ENCODE measurements at regions not wholly inside any gene's neighbourhood (a gene's known extent, or its start where the extent isn't known, plus 50 kb on each side); places are given as distances from the start of the nearest gene placed in this dataset.
"Not testable (repeated sequence)": the region's sequence is repeated elsewhere in the genome, so short reads cannot be mapped to it uniquely, and the experiment has no call there.

DNA sequence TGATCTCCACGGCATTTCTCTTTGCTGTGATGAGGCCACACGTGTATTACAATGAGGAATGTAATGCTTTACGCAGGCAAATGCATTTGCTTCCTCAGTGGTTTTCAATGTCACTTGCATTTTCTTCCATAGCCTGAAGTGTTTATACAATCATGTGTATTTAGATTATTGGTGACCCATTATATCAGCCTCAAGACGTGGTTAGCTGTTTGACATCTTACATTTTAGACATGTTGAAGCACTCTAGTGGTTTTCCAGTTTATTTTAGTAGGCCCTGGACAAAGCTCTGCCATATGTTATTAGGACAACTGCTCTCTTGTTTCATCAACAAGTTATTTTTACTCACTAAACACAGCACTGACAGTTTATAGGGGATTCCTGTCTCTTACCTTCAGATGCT, 200.4 kb downstream of the UTRN start:
- no peak overlapping the region for H3K4me3 ChIP-seq (ENCODE audit: low read depth, low read length)
- DNase-seq (ENCODE audit: low read depth): no peak
- TF ChIP-seq, protein P1, sequence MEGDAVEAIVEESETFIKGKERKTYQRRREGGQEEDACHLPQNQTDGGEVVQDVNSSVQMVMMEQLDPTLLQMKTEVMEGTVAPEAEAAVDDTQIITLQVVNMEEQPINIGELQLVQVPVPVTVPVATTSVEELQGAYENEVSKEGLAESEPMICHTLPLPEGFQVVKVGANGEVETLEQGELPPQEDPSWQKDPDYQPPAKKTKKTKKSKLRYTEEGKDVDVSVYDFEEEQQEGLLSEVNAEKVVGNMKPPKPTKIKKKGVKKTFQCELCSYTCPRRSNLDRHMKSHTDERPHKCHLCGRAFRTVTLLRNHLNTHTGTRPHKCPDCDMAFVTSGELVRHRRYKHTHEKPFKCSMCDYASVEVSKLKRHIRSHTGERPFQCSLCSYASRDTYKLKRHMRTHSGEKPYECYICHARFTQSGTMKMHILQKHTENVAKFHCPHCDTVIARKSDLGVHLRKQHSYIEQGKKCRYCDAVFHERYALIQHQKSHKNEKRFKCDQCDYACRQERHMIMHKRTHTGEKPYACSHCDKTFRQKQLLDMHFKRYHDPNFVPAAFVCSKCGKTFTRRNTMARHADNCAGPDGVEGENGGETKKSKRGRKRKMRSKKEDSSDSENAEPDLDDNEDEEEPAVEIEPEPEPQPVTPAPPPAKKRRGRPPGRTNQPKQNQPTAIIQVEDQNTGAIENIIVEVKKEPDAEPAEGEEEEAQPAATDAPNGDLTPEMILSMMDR (IDR thresholded peaks at IDR 0.05; ENCODE audit: insufficient read depth, low read length): no peak

DNA sequence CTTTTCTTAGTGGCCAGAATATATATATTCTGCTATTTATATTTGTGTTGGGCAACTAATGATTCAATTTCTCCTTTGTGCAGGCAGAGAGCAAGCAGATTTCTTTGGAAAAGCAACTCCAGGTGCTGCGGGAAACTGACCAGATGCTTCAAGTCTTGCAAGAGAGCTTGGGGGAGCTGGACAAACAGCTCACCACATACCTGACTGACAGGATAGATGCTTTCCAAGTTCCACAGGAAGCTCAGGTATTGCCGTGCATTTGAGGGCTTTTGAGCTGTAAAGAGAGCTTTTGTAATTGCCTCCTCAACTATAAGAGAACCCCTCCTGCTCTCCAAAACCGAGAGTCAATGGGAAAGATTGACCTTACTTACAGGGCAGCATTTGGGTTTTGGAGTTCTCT, 203.5 kb downstream of the UTRN start:
- no peak overlapping the region for H3K4me3 ChIP-seq (ENCODE audit: low read depth, low read length)
- TF ChIP-seq, protein P1 (IDR thresholded peaks at IDR 0.05; ENCODE audit: insufficient read depth, low read length): no peak
- DNase-seq (ENCODE audit: low read depth): no peak

DNA sequence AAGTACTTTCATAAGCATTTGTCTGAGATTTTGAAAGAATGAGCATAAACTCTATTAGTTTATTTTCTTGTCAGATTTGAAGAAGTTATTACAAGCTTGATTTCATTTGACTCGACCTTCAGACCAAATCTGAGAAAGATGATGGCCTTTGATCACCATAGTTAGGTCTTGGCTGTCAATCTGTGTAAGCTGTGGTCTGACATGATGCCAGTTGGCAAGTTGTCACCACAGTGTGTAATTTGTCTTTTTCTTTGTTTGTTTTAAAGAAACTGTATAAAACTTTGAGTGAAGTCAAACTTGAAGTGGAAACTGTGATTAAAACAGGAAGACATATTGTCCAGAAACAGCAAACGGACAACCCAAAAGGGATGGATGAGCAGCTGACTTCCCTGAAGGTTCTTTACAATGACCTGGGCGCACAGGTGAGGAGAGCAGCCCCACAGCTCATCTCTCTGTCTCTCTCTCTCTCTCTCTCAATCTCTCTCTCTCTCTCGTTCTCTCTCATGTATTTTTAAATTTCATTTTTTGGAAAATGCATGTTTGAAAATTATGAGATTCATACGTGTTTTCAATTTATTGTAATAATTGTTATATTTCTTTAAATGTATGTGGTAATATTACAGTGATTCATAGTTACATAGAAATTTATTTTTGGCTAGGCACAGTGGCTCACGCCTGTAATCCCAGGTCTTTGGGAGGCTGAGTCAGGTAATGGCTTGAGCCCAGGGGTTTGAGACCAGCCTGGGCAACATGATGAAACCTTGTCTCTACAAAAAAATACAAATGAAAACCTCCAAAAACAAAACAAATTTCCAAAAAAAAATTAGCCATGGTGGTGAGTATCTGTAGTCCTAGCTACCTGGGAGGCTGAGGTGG, 208.1 kb downstream of the UTRN start:
- TF ChIP-seq, protein P1 (IDR thresholded peaks at IDR 0.05; ENCODE audit: insufficient read depth, low read length): no peak
- peak; percentile 70 for DNase-seq (ENCODE audit: low read depth)
- no peak overlapping the region for H3K4me3 ChIP-seq (ENCODE audit: low read depth, low read length)

DNA sequence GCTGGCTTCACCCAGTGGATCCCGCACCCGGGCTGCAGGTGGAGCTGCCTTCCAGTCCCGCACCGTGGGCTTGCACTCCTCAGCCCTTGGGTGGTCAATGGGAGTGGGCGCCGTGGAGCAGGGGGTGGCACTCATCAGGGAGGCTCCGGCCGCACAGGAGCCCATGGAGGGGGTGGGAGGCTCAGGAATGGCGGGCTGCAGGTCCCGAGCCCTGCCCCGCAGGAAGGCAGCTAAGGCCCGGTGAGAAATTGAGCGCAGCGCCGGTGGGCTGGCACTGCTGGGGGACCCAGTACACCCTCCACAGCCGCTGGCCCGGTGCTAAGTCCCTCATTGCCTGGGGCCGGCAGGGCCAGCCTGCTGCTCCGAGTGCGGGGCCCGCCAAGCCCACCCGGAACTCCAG, 209.9 kb downstream of the UTRN start:
- not testable (repeated sequence) for DNase-seq (ENCODE audit: low read depth); H3K4me3 ChIP-seq (ENCODE audit: low read depth, low read length)

DNA sequence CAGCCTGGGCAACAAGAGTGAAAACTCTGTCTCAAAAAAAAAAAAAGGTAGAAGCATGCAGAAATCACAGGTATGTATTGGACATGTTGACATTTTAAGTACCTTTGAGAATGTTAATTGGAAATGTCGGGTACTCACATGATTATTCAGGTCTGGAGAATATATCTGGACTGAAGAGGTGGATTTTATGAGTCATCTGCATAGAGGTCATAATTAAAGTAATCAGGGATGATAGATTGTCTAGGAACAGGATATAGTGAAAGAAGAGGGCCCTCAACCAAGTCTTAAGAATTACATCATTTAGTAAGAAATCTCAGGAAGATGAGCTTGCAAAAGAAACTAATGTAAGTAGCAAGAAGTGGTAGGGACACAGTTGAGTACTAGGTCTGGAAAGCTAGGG, 212.5 kb downstream of the UTRN start:
- no peak overlapping the region for H3K4me3 ChIP-seq (ENCODE audit: low read depth, low read length)
- peak; percentile 7 for DNase-seq (ENCODE audit: low read depth)
- TF ChIP-seq, protein P1 (IDR thresholded peaks at IDR 0.05; ENCODE audit: insufficient read depth, low read length): no peak

DNA sequence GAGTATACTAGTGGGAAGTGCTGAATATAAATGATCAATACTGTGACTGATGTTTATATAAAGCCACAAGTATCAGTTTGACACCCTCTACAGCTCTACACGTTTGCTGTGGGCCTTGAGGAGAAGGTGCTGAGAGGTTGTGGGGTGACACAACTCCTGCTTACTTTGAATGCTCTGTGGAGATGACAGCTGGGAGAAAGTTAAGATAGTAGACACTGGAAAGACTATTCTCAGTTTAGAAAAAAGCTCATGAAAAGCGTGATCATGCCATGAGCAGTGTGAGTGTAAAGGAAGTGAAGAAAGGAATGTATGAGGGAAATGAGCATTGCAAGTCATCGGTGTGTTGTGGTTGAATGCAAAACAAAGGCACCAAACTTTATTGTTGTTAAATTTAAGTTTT, 215.8 kb downstream of the UTRN start:
- TF ChIP-seq, protein P1 (IDR thresholded peaks at IDR 0.05; ENCODE audit: insufficient read depth, low read length): no peak
- no peak for DNase-seq (ENCODE audit: low read depth)
- H3K4me3 ChIP-seq (ENCODE audit: low read depth, low read length): no peak overlapping the region

DNA sequence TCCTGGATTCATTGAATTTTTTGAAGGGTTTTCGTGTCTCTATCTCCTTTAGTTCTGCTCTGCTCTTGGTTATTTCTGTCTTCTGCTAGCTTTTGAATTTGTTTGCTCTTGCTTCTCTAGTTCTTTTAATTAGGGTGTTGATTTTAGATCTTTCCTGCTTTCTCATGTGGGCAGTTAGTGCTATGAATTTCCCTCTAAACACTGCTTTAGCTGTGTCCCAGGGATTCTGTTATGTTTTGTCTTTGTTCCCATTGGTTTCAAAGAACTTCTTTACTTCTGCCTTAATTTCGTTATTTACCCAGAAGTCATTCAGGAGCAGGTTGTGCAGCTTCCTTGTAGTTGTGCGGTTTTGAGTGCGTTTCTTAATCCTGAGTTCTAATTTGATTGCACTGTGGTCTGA, 220.1 kb downstream of the UTRN start:
- H3K4me3 ChIP-seq (ENCODE audit: low read depth, low read length); DNase-seq (ENCODE audit: low read depth): not testable (repeated sequence)

DNA sequence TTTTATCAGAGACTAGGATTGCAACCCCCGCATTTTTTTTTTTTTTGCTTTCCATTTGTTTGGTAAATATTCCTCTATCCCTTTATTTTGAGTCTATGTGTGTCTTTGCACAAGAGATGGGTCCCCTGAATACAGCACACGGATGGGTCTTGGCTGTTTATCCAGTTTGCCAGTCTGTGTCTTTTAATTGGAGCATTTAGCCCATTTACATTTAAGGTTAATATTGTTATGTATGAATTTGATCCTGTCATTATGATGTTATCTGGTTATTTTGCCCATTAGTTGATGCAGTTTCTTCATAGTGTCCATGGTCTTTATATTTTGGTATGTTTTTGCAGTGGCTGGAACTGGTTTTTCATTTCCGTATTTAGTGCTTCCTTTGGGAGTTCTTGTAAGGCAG, 220.9 kb downstream of the UTRN start:
- H3K4me3 ChIP-seq (ENCODE audit: low read depth, low read length); DNase-seq (ENCODE audit: low read depth): not testable (repeated sequence)

DNA sequence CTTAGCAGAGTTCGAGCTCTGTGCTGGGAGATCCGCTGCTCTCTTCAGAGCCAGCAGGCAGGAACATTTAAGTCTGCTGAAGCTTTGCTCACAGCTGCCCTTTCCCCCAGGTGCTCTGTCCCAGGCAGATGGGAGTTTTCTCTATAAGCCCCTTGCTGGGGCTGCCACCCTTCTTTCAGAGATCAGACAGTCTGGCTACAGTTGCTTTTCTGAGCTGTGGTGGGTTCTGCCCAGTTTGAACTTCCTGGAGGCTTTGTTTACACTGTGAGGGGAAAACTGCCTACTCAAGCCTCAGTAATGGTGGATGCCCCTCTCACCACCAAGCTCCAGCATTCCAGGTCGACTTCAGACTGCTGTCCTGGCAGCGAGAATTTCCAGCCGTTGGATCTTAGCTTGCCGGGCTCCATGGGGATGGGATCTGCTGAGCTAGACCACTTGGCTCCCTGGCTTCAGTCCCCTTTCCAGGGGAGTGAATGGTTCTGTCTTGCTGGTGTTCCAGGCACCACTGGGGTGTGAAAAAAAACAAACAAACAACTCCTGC, 222.7 kb downstream of the UTRN start:
- DNase-seq (ENCODE audit: low read depth); H3K4me3 ChIP-seq (ENCODE audit: low read depth, low read length): not testable (repeated sequence)

All from fibroblast of the aortic adventitia (primary cell).